HFFc6 (cell line): ENCODE measurements at regions not wholly inside any gene's neighbourhood (a gene's known extent, or its start where the extent isn't known, plus 50 kb on each side); places are given as distances from the start of the nearest gene placed in this dataset.
"Not testable (repeated sequence)": the region's sequence is repeated elsewhere in the genome, so short reads cannot be mapped to it uniquely, and the experiment has no call there.

Experiments used
- DNase-seq: peaks from one replicate; pipeline ENCODE4 v3.0.0-alpha.2; 2018
- H3K27ac Mint-ChIP-seq: 2 replicates; pipeline ENCODE4 v1.8.0; 2020; ENCODE audit warnings: mild to moderate bottlenecking, mixed read lengths
- H3K27me3 Mint-ChIP-seq: 2 replicates; pipeline ENCODE4 v1.8.0; 2021; ENCODE audit warnings: mild to moderate bottlenecking, moderate library complexity, mixed read lengths; ENCODE audit not compliant: insufficient read depth
- H3K36me3 Mint-ChIP-seq: 2 replicates; pipeline ENCODE4 v1.8.0; 2021; ENCODE audit warnings: low read depth, mixed read lengths
- H3K4me1 Mint-ChIP-seq: 2 replicates; pipeline ENCODE4 v1.8.0; 2020; ENCODE audit warnings: low read depth, mixed read lengths
- H3K4me3 Mint-ChIP-seq: 2 replicates; pipeline ENCODE4 v1.8.0; 2020; ENCODE audit warnings: mild to moderate bottlenecking, moderate library complexity, mixed read lengths
- H3K9me3 Mint-ChIP-seq: 2 replicates; pipeline ENCODE4 v1.8.0; 2020; ENCODE audit warnings: mild to moderate bottlenecking, mixed read lengths
- TF ChIP-seq, protein P1 (sequence below): fragments of 200-600 bp; sonication (generic); IDR thresholded peaks from 2 replicates; pipeline ENCODE4 v1.5.0; 2021; ENCODE audit warnings: antibody characterized with exemption, mild to moderate bottlenecking

GRCh38 chrX:75596178-75596577, 73.3 kb upstream of the ZDHHC15 start:
- no peak overlapping the region for H3K27ac Mint-ChIP-seq
- 0 out of 2 replicates have a peak, but pooled peaks cover 4% of the 10 kb centered on the region for H3K9me3 Mint-ChIP-seq

DNA sequence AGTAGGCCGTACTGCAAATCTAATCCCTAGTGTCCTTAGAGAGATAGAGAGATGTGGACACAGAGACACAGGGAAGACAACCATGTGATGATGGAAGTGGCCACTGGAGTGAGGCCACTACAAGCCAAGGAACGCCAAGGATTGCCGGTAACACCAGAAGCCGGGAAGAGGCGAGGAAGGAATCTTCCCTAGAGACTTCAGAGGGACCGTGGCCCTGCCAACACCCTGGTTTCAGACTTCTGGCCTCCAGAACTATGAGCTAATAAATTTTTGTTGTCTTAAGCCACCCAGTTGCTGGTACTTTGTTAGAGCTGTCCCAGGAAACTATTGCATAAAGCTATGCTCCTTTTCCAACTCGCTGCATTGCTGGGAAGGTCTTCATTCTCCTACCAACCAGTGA, 70.3 kb upstream of the ZDHHC15 start:
- not testable (repeated sequence) for H3K27ac Mint-ChIP-seq, H3K9me3 Mint-ChIP-seq, H3K4me1 Mint-ChIP-seq, DNase-seq, H3K4me3 Mint-ChIP-seq, H3K27me3 Mint-ChIP-seq, H3K36me3 Mint-ChIP-seq

More at GRCh38 chrX:75596178-75596577, 73.3 kb upstream of the ZDHHC15 start:
- Mint-ChIP-seq H3K4me1 (no peaks in the 10 kb centered on the region), H3K27me3 (no peaks in the 10 kb centered on the region; the same call in 1 of the 2 replicates), H3K36me3 (no peaks in the 10 kb centered on the region), H3K4me3 (no peak overlapping the region)
- peak; percentile 38 for DNase-seq
- TF ChIP-seq, protein P1, sequence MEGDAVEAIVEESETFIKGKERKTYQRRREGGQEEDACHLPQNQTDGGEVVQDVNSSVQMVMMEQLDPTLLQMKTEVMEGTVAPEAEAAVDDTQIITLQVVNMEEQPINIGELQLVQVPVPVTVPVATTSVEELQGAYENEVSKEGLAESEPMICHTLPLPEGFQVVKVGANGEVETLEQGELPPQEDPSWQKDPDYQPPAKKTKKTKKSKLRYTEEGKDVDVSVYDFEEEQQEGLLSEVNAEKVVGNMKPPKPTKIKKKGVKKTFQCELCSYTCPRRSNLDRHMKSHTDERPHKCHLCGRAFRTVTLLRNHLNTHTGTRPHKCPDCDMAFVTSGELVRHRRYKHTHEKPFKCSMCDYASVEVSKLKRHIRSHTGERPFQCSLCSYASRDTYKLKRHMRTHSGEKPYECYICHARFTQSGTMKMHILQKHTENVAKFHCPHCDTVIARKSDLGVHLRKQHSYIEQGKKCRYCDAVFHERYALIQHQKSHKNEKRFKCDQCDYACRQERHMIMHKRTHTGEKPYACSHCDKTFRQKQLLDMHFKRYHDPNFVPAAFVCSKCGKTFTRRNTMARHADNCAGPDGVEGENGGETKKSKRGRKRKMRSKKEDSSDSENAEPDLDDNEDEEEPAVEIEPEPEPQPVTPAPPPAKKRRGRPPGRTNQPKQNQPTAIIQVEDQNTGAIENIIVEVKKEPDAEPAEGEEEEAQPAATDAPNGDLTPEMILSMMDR: no peak

DNA sequence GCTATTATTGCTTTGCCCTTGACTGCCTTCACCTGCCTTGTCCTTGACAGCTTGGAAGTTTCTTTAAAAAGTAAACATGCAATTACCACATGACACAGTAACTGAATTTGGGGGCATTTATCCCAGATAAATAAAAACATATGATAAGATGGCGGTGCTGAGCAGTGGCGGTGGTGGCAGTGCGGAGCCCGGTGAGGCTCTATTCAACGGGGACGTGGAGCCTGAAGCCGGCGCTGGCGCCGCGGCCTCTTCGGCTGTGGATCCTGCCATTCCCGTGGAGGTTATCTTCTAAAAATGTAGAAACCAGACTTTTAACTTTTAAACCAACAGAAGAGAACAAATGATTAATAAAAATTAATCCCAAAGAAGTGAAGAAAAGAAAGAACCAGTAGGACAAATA, 59.7 kb upstream of the ZDHHC15 start:
- no peak overlapping the region for H3K4me3 Mint-ChIP-seq
- H3K4me1 Mint-ChIP-seq: no peaks in the 10 kb centered on the region
- no peak for DNase-seq
- H3K9me3 Mint-ChIP-seq: peaks cover 2% of the 10 kb centered on the region; the same call in 1 of the 2 replicates
- TF ChIP-seq, protein P1: no peak
- no peaks in the 10 kb centered on the region for H3K27me3 Mint-ChIP-seq
- no peaks in the 10 kb centered on the region for H3K36me3 Mint-ChIP-seq
- H3K27ac Mint-ChIP-seq: no peak overlapping the region
